Esophagus (tissue), 2 donors: ENCODE measurements at regions not wholly inside any gene's neighbourhood (a gene's known extent, or its start where the extent isn't known, plus 50 kb on each side); places are given as distances from the start of the nearest gene placed in this dataset.

Experiments
- H3K27ac ChIP-seq, 2 donors: one replicate each; pipeline ENCODE4 v1.5.1; 2013; ENCODE audit warnings: low read depth in 2 of 2, mild to moderate bottlenecking in 2 of 2, inconsistent platforms in 1 of 2, low read length in 1 of 2, moderate library complexity in 1 of 2
- H3K27me3 ChIP-seq, 2 donors: one replicate each; pipeline ENCODE4 v1.6.1; 2013; ENCODE audit warnings: low read length in 2 of 2, control low read depth in 1 of 2, mild to moderate bottlenecking in 1 of 2; ENCODE audit not compliant: insufficient read depth in 2 of 2, control insufficient read depth in 1 of 2
- H3K36me3 ChIP-seq, 2 donors: one replicate each; pipeline ENCODE4 v1.6.1; 2013; ENCODE audit warnings: low read length in 1 of 2; ENCODE audit not compliant: control insufficient read depth in 2 of 2, insufficient read depth in 2 of 2
- H3K4me1 ChIP-seq, 2 donors: one replicate each; pipeline ENCODE4 v1.6.1; 2013; ENCODE audit warnings: low read length in 1 of 2; ENCODE audit not compliant: control insufficient read depth in 2 of 2, insufficient read depth in 2 of 2
- H3K4me3 ChIP-seq, 2 donors: one replicate each; pipeline ENCODE4 v1.5.1; 2013; ENCODE audit warnings: low read length in 2 of 2, mild to moderate bottlenecking in 2 of 2, low read depth in 1 of 2, moderate library complexity in 1 of 2
- H3K9me3 ChIP-seq, 2 donors: one replicate each; pipeline ENCODE4 v1.6.1; 2013; ENCODE audit warnings: mild to moderate bottlenecking in 2 of 2, low read depth in 1 of 2, low read length in 1 of 2, moderate library complexity in 1 of 2; ENCODE audit not compliant: control insufficient read depth in 2 of 2, insufficient read depth in 1 of 2
- WGBS, 2 donors: extraction: QIAGEN DNeasy Blood & Tissue Kit; methylation state at CpG; one replicate each; pipeline ENCODE4 v1.1.7; 2013; 5-methylcytosine and 5-hydroxymethylcytosine counted together
- donor health status: healthy with polysubstance abuse.
- donor health status: Bipolar disorder and iron deficiency.

DNA sequence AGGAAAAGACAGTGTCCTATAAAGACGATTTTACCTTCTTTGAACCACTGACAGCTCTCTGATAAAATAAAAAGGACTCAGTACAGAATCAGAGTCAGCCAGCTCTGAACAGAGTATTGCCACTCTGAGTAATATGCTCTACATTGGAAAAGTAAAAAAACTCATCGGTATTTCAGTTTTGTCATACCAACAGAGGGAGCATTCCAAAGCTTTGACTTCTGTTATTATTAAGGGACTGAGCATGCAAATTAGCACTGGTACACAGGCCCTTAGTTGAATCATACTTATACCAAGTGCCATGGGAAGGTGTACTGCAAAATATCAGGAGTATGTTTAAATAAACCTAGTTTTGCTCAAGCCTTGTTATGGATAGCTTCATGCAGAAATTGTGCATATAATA lies 509.0 kb upstream of the KIF2B start:
- H3K27me3 ChIP-seq = no peaks in the 10 kb centered on the region
- no peaks in the 10 kb centered on the region for H3K9me3 ChIP-seq
- no peak overlapping the region for H3K4me3 ChIP-seq
- 63 to 65% methylated on average over 2 of the region's 2 CpGs for WGBS, 2 donors
- H3K4me1 ChIP-seq = no peaks in the 10 kb centered on the region
- no peaks in the 10 kb centered on the region for H3K36me3 ChIP-seq
- H3K27ac ChIP-seq = no peak overlapping the region

DNA sequence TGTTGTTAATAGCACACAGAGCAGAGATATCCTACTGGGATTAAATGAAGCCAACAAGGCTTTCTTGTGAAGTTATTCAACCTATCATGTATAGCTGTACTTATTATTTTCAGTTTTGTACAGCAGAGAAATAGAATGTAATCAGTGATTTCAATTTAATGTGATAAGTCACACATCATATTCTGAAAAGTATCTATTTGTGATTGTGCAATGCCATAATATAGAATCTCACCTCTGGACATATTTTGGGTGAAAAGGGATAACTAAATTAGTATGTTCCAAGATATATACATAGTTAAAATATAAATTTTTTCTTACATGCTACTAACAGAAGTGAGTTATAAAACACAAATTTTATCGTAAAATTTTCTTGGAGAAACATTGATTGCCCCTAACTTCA lies 544.3 kb upstream of the KIF2B start:
- no peaks in the 10 kb centered on the region for H3K4me1 ChIP-seq
- no peaks in the 10 kb centered on the region for H3K36me3 ChIP-seq
- 82 to 86% methylated on average over 1 of the region's 1 CpG for WGBS, 2 donors
- no peak overlapping the region for H3K4me3 ChIP-seq
- H3K27me3 ChIP-seq = no peaks in the 10 kb centered on the region
- no peak overlapping the region for H3K27ac ChIP-seq
- no peaks in the 10 kb centered on the region for H3K9me3 ChIP-seq

DNA sequence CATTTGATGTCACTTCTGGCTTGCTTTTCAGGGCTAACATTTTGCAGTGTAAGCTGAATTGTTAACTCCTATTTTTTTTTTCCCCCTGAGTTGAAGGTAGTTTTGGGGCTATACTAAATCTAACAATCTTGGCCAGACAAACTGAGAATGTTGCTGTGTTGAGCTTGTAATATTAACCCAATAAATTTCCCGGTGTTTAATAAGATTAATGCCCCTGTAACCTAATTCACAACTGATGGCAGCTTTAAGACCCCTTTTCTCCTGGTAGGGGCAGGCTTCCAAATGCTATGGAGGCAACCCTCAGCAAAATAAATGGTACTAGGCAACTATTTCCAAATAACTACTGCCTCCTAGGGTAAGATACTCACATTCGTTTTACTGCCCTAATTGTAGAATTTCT lies 549.6 kb upstream of the KIF2B start:
- Histone ChIP-seq H3K9me3 (no peaks in the 10 kb centered on the region), H3K36me3 (no peaks in the 10 kb centered on the region), H3K27me3 (no peaks in the 10 kb centered on the region), H3K27ac (no peak overlapping the region), H3K4me1 (no peaks in the 10 kb centered on the region), H3K4me3 (no peak overlapping the region)
- 57 to 66% methylated on average over 2 of the region's 2 CpGs for WGBS, 2 donors

DNA sequence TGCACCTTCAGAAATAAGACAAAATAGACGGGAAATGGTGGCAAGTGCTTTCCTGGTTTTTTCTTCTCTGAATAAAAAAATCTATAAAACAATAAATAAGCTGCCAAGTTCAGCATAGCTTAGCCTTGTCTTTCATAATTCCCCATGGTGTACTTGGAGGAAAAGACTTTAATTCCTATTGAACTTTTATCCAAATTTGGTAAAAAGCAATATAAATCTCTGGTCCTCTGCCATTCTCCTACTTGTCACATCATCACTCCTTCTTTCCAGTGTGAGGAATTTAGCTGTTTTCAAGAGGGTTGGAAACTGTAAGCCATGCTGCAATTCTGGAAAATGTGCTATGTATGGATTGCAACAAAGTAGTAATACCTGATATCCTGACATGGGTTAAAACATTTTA lies 551.8 kb upstream of the KIF2B start:
- H3K9me3 ChIP-seq = no peaks in the 10 kb centered on the region
- H3K27ac ChIP-seq = no peak overlapping the region
- H3K4me1 ChIP-seq = no peaks in the 10 kb centered on the region
- no peak overlapping the region for H3K4me3 ChIP-seq
- H3K36me3 ChIP-seq = no peaks in the 10 kb centered on the region
- H3K27me3 ChIP-seq = no peaks in the 10 kb centered on the region
- 57% methylated on average over 1 of the region's 1 CpG for WGBS, 2 donors

DNA sequence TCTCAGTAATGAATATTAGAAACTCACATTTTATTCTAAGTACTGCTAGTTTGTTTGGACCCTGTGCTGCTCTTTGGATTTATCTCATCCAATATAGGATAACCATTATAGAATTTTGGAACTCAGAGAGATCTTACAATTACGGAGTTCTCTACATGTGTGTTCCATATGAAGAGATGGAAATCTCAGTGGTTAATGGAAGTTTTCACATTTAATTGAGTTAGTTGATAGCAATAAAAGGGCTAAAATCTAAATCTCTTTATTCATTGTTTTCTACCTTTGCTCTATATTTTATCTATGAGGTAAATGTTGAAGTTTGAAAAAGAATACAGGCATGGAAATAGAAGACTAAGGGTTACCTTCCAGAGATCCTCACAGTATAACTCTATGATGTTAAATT lies 558.0 kb upstream of the KIF2B start:
- H3K4me3 ChIP-seq = no peak overlapping the region
- H3K36me3 ChIP-seq = no peaks in the 10 kb centered on the region
- 94 to 96% methylated on average over 1 of the region's 1 CpG for WGBS, 2 donors

DNA sequence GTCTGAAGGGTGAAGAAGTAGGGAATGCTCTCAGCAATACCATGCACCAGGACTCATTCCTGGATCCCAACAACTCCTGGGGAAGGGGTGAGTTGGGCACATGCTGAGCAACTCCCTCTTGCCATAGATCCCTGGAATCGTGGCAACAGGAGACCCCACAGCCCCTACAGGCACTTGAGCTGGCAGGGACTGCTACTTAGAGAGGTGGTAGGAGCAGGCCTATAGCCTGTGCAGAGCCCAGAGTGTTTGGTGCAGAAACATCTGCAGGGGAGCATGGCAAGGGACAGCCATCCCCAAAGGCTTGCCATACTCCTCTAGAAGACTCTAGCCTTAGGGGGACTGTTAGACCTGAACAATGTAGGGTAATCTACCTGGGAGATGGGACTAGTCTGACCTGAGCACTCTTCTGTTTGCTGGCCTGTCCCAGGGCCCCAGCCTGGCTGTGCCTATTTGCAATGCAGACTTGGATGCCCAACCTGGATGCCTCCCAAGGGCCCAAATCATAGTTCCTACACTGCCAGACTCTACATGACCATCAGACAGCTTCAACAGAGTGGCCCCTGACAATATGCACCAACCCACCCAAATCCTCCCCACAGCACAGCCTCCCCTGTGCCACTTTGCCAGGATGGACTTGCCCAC lies 568.6 kb upstream of the KIF2B start:
- Histone ChIP-seq H3K9me3 (peaks cover 4 to 5% of the 10 kb centered on the region in 2 donors), H3K36me3 (no peaks in the 10 kb centered on the region), H3K27me3 (no peaks in the 10 kb centered on the region), H3K4me3 (no peak overlapping the region), H3K27ac (no peak overlapping the region), H3K4me1 (no peaks in the 10 kb centered on the region)
- WGBS, 2 donors = 20 to 36% methylated on average over 1 of the region's 1 CpG

More for the DNA sequence above, 558.0 kb upstream of the KIF2B start:
- H3K4me1 ChIP-seq = no peaks in the 10 kb centered on the region
- no peaks in the 10 kb centered on the region for H3K9me3 ChIP-seq
- H3K27ac ChIP-seq = no peak overlapping the region
- no peaks in the 10 kb centered on the region for H3K27me3 ChIP-seq

DNA sequence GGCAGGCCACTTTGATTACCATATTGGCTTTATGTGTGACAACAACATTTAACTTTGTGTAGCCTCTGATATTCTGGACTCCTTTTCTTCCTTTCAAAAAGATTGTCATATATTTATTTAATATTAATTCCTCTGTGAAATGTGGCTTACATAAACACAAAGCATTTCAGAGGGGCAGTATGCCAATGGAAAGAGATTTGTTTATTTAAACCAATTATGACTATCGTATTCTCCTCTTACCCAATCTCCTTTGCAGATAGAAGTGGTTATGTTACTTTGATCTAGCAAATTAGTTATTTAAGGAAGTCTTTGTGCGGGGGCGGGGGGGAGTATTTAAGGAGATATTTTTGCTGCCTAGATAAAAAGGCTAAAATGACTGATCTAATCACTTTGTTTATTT lies 573.7 kb upstream of the KIF2B start:
- peaks cover 0 to 3% of the 10 kb centered on the region in 2 donors for H3K9me3 ChIP-seq
- no peaks in the 10 kb centered on the region for H3K27me3 ChIP-seq
- no peak overlapping the region for H3K4me3 ChIP-seq
- H3K36me3 ChIP-seq = no peaks in the 10 kb centered on the region
- WGBS, 2 donors = 13 to 18% methylated on average over 3 of the region's 3 CpGs
- H3K27ac ChIP-seq = no peak overlapping the region
- H3K4me1 ChIP-seq = no peaks in the 10 kb centered on the region

DNA sequence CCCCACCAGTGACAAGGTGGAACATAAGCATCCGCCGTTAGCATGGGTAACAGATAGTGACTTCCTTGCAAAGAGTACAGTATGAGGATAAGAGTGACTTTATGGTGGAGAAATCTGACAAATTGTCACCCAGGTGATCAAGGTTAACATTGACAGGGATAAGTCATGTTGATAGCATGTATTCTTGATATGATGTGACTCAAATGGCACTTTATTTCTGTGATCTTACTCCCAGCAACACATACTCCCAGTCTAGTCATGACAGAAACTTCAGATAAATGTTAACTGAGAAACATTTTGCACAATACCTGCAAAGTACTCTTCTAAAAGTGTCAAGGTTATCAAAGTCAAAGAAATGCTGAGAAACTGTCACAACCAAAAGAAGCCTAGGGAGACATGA lies 588.6 kb upstream of the KIF2B start:
- WGBS, 2 donors = 95 to 96% methylated on average over 2 of the region's 2 CpGs
- Histone ChIP-seq H3K36me3 (no peaks in the 10 kb centered on the region), H3K27me3 (no peaks in the 10 kb centered on the region), H3K4me1 (no peaks in the 10 kb centered on the region), H3K27ac (no peak overlapping the region), H3K9me3 (no peaks in the 10 kb centered on the region), H3K4me3 (no peak overlapping the region)

DNA sequence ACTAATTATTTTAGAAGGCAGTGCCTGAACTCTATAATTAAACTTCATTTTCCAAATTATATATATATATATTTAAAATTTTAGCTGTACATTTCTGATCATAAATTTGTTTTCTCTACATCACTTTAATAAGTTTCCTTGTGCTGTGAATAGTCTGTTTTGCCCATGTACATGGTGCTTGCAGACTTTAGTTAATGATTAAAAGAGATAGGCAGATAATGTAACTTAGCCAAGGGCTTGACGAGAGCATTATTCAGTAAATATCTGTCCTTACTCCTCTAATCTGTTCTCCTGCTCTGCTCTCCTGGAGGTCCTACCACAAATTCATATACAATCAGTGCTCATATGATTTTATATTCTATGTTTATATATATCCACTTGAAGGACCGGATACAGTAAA lies 595.2 kb upstream of the KIF2B start:
- H3K27me3 ChIP-seq = no peaks in the 10 kb centered on the region
- no peaks in the 10 kb centered on the region for H3K9me3 ChIP-seq
- H3K27ac ChIP-seq = no peak overlapping the region
- H3K36me3 ChIP-seq = no peaks in the 10 kb centered on the region
- H3K4me3 ChIP-seq = no peak overlapping the region
- WGBS, 2 donors = 51 to 73% methylated on average over 2 of the region's 2 CpGs
- no peaks in the 10 kb centered on the region for H3K4me1 ChIP-seq

DNA sequence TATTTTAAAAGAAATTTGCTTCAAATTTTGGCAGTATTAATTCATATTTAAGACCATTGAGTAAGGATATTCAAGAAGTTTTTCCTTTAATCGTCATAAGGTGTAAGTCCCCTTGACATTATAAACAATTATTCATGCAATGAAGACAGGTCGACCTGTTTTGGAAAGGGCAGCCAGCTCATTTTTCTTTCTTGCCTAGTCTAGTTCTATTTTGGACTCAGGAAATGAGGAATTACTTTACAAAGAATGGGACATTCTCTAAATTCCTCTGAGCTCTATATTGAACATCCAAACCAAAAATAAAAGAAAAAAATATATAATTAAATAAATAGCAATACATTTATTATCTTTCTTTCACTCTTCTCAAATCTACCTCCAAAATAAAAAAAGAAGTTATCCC lies 595.6 kb upstream of the KIF2B start:
- H3K9me3 ChIP-seq = no peaks in the 10 kb centered on the region
- H3K4me1 ChIP-seq = no peaks in the 10 kb centered on the region
- no peaks in the 10 kb centered on the region for H3K27me3 ChIP-seq
- H3K27ac ChIP-seq = no peak overlapping the region
- H3K36me3 ChIP-seq = no peaks in the 10 kb centered on the region
- no peak overlapping the region for H3K4me3 ChIP-seq
- 16 to 29% methylated on average over 2 of the region's 2 CpGs for WGBS, 2 donors
